ENCODE measurements at regions not wholly inside any gene's neighbourhood (a gene's known extent, or its start where the extent isn't known, plus 50 kb on each side); places are given as distances from the start of the nearest gene placed in this dataset.
"Not testable (repeated sequence)": the region's sequence is repeated elsewhere in the genome, so short reads cannot be mapped to it uniquely, and the experiment has no call there.

GRCh38 chr11:112624431-112624830 lies 336.8 kb upstream of the NCAM1 start:
- DNase-seq, result no peak

GRCh38 chr11:112624971-112625370 lies 336.2 kb upstream of the NCAM1 start:
- not testable (repeated sequence) for DNase-seq

DNA sequence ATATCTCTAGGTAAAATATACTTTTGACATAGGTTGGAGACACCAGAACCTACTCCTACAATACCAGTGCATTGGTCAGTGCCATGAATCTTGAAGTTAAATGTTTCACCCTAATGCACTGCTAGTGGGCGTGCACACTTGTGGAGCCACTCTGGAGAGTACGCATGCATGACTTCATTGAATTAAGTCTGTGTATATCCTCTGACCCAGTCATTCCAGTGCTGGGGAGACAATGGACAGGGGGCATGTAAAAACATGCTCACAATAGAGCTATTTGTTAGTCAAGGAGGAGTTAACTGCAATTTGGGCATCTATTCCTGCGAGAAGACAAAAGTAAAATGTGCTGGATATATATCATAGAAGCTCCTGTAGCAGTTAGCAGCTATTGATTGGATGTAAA lies 335.4 kb upstream of the NCAM1 start:
- peak; percentile 62 for DNase-seq

DNA sequence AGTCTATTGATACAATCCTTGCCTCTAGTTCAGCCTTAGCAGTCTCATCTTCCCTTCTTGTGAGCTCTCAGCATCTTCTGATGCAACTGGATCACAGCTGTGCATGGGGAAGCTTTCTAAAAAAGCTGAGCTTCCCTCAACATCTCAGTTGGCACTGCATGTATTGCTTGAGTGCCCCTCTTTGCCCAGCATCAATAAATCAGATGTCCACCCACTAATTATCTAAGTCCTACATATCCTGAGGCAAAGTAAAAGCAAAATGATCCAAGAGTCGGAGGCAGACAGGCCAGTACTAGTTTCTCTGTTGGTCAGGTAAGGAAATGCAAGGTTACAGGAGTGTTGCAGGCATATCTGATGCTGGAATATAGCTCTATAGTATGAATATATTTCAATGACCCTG lies 334.5 kb upstream of the NCAM1 start:
- no peak for DNase-seq

- DNase-seq, result no peak
Measured at GRCh38 chr11:112627588-112628045, 333.6 kb upstream of the NCAM1 start.

DNA sequence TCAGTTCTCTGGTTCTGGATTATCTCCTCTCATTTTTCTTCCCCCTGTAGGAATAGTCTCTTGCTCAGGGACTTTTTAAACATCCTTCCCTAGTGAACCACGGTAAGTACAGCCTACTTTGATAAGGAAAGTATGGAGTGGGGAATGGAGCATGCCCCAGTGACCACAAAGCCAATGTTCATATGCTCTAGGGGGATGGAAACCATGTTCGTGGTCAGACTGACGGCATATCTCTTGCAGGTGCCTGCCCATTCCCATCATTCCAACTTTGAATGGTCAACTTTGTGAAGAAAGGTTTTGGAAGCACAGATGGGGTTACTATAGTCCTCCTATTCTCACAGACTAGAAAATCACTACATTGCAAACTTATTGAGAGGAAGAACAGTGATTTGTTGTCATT lies 332.5 kb upstream of the NCAM1 start:
- no peak for DNase-seq

GRCh38 chr11:112630496-112630895 lies 330.7 kb upstream of the NCAM1 start:
- DNase-seq, result no peak

DNA sequence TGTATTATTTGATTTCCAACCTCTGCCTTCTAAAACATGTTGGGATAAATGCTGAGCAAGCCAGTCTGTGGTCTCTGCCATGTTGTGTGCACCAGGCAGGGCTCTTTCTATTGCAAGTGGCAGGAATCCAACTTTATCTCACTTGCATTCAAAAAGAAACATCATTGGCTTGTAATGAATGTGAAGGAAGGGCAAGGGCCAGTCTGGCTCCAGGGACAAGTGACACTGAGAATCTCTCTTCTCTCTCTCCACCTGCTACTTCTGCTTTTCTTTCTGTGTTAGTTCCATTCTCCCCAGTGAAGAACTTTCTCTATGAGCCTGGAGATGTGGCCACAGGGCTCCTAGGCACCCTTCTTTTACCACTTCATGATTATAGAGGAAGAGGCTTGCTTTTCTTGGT lies 329.9 kb upstream of the NCAM1 start:
- DNase-seq, result no peak

DNA sequence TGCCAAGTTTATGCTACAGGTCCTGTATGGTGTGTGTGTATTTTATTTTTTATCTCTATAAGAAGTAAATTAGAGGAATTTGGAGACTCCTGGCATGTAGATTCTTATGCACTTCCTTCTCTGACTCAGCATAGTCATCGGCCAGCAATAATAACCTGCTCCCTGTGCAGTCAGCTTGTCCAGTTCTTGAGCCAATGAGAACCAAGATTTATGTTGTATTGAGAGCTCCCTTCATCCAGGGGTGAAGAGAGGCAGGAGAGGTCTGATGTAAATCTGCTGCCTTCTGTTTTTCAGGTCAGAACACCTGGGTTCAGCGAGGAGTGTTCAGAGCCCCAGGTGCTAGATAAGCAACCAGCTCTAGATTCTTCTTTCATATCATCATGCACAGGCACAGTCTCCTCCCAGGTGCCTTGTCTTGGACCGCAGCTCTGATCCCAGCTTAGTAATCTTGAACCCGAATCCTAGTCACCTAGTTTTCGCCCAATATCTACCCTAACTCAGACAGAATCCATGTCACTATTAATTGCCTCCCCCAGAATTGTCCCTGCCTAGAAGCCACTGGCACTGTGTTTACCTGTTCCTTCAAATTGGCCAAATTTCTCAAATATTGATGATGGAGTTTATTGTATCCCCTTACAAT lies 328.2 kb upstream of the NCAM1 start:
- DNase-seq, result no peak

DNA sequence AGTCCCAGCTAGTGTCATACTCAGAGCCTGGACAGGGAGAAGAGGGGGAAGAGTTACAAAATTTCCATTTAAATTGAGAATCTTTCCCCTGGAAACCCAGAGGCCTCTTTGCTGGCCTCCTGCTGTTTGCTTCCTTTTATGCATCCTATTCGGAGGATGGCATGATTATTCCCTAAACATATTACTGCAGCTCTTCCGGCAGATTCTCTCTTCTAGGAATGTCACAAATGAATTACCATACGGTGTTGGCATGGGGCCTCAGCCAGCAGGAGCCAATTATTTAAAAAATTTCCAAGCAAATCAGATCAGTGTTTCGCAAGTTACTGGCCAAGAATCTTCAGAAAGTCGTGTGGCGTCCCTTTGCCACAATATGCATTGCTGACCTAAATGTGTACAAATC lies 326.7 kb upstream of the NCAM1 start:
- no peak for DNase-seq

GRCh38 chr11:112634995-112635737 lies 326.1 kb upstream of the NCAM1 start:
- DNase-seq, result no peak

DNA sequence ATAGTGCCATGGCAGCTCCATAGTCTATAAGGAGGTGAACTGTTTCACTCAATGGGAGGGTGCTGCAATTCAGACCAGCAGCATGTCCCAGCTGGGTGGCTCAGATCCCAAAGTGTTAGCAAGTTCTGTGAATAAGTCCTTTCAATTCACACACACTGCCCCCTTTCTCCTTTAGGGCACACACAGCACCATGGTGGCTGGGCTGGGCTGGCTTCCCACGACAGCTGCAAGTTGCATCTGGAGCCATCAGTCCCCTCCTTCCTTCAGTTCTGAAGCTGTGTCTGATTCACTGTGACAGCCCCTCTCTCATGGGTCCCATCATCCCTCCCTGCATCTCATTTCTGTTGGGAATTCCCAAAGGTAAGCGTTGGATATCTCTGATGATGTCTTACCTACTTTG lies 324.1 kb upstream of the NCAM1 start:
- no peak for DNase-seq

DNA sequence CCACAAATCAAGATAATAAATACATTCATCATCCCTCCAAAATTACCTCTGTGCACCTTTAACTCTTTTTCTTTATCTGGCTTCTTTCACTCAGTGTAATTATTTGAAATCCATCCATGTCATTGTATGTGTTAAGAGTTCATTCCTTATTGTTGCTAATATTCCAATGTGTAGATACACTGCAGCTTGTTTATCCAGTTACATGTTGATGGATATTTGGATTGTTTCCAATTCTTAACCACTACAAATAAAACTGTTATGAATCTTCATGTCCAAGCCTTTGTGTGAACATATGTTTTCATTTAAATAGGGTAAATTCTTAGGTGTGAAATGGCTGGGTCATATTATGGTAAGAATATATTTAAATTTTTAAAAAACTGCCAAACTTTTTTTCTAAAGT lies 323.3 kb upstream of the NCAM1 start:
- DNase-seq, result no peak

GRCh38 chr11:112639469-112639868 lies 321.8 kb upstream of the NCAM1 start:
- no peak for DNase-seq

DNA sequence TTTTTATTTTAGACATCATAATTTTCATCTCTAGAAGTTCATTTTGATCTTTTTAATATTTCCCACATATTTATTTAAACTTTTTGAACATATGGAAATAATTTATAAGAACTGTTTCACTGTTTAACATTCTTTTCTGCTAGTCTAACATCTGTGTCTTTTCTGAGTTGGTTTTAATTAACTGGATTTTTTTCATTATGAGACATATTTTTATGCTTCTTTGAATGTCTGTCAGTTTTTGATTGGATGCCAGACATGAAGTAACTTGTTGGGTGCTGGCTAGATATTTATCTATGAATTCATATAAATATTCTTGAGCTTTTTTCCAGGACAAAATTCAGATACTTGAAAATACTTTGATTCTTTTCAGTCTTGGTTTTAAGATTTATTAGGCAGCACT lies 317.8 kb upstream of the NCAM1 start:
- no peak for DNase-seq

- DNase-seq, result no peak
Measured at GRCh38 chr11:112644410-112645131, 316.6 kb upstream of the NCAM1 start.

DNA sequence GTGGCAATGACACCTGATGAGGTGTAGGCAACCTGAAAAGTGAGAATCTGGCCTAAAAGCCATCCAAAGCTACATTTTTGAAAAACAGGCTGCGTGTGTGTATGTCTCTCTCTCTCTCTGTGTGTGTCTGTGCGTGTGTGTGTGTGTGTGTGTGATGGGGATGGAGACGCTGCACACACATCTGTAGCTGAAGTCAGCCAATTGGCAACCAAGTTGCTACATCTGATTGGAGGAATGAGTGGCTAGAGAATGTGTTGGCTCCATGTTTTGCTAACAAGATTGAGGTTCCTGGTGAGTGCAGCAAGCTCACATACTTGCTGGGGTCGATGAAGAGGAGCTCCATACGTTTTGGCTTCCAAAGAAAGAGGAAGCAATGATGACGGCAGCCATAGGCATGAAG lies 311.4 kb upstream of the NCAM1 start:
- no peak for DNase-seq

- DNase-seq, result no peak
Measured at GRCh38 chr11:112650527-112650926, 310.7 kb upstream of the NCAM1 start.

DNA sequence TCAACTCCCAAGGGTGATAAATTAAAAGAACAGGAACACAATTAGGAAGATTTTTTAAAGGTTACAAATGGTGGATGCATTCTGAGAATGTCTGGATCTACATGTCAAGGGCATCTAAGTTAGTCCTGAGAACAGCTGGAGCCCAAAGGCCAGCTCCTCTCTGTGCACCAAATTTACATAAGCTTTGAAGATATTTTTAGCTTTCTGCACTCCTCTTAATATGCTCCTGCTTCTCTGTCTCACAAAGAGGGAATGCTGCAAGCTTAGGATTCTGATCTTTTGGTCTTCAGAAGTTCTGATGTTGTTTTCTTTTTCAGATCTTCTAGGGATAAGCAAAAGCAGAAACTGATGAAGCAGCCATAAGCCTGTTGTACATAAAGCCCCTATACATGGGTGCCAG lies 309.8 kb upstream of the NCAM1 start:
- no peak for DNase-seq

GRCh38 chr11:112652786-112653390 lies 308.3 kb upstream of the NCAM1 start:
- no peak for DNase-seq

DNA sequence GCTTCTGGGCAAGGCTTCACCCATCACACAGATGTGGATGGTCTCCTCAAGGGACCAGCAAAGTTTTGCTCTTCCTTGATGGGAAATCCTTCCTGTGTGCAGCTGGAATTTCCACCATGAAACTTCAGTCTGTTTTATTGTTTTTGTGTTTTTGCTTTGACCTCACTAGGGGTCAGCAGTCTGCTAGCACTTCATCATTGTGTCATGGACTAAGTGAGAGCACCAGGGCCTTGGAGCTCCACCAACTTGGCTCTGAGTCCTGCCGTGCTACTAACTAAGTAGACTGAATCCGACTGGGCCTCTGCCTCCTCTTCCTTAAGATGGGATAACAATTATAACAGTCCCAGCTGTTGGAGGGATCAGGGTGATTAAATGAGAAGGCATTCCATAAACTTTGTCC lies 305.8 kb upstream of the NCAM1 start:
- DNase-seq, result no peak

DNA sequence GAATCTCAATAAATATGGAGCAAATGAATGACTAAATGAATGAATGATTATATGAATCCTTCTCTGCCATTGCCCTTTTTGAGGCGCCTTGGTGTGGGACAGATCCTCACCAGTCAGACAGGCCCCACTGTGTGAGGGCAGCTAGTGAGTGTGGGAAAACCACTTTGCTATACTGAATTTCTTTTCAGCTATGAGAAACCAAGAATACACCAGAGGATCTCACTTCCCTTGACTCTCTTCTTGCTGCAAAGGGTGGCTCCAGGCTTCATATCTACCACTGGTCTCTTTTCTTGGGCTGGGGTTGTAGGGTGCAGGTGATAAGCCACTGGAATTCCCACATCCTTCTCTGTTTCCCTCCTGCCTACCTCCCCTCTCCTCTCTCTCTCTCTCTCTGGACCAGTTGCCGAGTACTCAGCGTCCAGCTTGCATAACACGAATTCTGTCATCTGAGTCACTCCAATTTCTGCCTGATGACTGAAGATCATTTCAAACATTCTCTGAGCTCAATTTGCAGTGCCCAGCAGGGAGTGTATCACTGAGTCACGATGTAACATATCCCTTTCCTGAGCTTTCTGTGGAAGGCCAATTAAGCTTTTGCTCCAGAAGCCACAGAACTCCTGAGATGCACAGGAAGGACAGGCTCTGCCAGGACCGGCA lies 304.3 kb upstream of the NCAM1 start:
- no peak for DNase-seq

DNA sequence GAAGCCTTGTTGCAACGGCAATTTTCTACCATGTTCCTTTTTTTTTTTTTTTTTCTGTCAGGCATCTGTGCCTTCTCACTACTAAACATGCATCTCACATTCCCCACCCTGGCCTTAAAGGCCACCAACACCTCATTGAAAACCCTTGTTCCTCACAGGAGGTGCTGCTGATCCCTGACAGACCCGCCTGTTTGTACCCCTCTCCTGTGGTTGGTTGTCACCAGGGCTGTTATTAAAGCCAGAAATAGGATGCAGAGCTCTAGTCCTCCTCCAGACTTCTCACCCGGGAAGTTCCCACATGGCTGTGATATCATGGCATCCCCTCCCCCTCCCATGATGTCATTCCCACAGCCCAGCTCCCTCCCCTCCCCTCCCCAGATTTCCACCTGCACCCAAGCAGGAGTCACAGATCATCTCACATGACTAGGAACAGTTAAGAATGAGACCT lies 302.8 kb upstream of the NCAM1 start:
- DNase-seq, result no peak

All from NCI-H187 treated with DMSO at 0.1 percent for 48 hours (cell line).